Nephron (organoid): ENCODE measurements at regions not wholly inside any gene's neighbourhood (a gene's known extent, or its start where the extent isn't known, plus 50 kb on each side); places are given as distances from the start of the nearest gene placed in this dataset.
A peak's percentile ranks its signal among the peaks of the same experiment; 100 is the strongest.

ENCODE experiments used
- H3K27ac Mint-ChIP-seq, 3 experiments: 2 replicates each; pipeline ENCODE4 v1.8.0; 2020; ENCODE audit warnings: mixed read lengths in 3 of 3, mild to moderate bottlenecking in 2 of 3, moderate library complexity in 1 of 3
- H3K27me3 Mint-ChIP-seq: 2 replicates; pipeline ENCODE4 v1.8.0; 2021; ENCODE audit warnings: low read depth, mild to moderate bottlenecking, moderate library complexity, mixed read lengths
- H3K36me3 Mint-ChIP-seq: 2 replicates; pipeline ENCODE4 v1.8.0; 2020; ENCODE audit warnings: low read depth, mixed read lengths
- H3K4me1 Mint-ChIP-seq: 2 replicates; pipeline ENCODE4 v1.8.0; 2020; ENCODE audit warnings: mixed read lengths
- H3K4me3 Mint-ChIP-seq, 3 experiments: 2 replicates each; pipeline ENCODE4 v1.8.0; 2020; ENCODE audit warnings: mild to moderate bottlenecking in 3 of 3, mixed read lengths in 3 of 3, moderate library complexity in 2 of 3
- H3K9me3 Mint-ChIP-seq: 2 replicates; pipeline ENCODE4 v1.8.0; 2020; ENCODE audit warnings: mixed read lengths
- TF ChIP-seq, protein P1 (sequence below), 3 experiments: fragments of 200-600 bp; sonication (generic); IDR thresholded peaks; one replicate each; pipeline ENCODE4 v1.5.0; 2021; ENCODE audit warnings: antibody characterized with exemption in 3 of 3; ENCODE audit not compliant: unreplicated experiment in 3 of 3

- no peak overlapping the region for H3K4me3 Mint-ChIP-seq
- TF ChIP-seq, protein P1, sequence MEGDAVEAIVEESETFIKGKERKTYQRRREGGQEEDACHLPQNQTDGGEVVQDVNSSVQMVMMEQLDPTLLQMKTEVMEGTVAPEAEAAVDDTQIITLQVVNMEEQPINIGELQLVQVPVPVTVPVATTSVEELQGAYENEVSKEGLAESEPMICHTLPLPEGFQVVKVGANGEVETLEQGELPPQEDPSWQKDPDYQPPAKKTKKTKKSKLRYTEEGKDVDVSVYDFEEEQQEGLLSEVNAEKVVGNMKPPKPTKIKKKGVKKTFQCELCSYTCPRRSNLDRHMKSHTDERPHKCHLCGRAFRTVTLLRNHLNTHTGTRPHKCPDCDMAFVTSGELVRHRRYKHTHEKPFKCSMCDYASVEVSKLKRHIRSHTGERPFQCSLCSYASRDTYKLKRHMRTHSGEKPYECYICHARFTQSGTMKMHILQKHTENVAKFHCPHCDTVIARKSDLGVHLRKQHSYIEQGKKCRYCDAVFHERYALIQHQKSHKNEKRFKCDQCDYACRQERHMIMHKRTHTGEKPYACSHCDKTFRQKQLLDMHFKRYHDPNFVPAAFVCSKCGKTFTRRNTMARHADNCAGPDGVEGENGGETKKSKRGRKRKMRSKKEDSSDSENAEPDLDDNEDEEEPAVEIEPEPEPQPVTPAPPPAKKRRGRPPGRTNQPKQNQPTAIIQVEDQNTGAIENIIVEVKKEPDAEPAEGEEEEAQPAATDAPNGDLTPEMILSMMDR (IDR thresholded peaks at IDR 0.05; ENCODE audit: unreplicated experiment in 3 of 3) = no peak
Measured at GRCh38 chr18:8517276-8517675, 92.0 kb upstream of the RAB12 start.

GRCh38 chr18:8519102-8519501, 90.1 kb upstream of the RAB12 start:
- Mint-ChIP-seq H3K27me3 (peaks cover 15% of the 10 kb centered on the region), H3K4me1 (no peaks in the 10 kb centered on the region), H3K27ac (no peak overlapping the region), H3K36me3 (no peaks in the 10 kb centered on the region), H3K4me3 (no peak overlapping the region), H3K9me3 (peaks cover 13% of the 10 kb centered on the region)
- TF ChIP-seq, protein P1 (IDR thresholded peaks at IDR 0.05; ENCODE audit: unreplicated experiment in 3 of 3) = no peak

More at GRCh38 chr18:8517276-8517675, 92.0 kb upstream of the RAB12 start:
- Mint-ChIP-seq H3K27me3 (peaks cover 15% of the 10 kb centered on the region), H3K27ac (no peak overlapping the region), H3K4me1 (no peaks in the 10 kb centered on the region), H3K36me3 (no peaks in the 10 kb centered on the region), H3K9me3 (peaks cover 13% of the 10 kb centered on the region)

DNA sequence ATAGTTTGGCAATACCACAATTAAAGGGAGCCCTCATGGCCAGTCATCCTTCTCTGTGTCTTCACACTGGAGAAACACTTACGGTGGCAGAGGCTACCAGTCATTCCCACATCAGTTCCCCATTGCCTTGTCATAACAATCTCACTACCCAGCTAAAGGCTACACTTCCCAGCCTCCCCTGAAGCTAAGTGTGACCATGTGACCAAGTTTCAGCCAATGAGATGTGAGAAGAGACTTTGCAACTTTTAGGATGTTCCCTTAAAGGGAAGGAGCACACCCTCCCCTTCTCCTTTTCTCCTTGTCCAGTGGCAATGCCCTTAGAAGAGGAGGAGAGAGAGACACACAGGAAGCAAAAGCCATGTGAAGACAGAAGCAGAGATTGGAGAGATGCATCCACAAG, 89.0 kb upstream of the RAB12 start:
- TF ChIP-seq, protein P1 (IDR thresholded peaks at IDR 0.05; ENCODE audit: unreplicated experiment in 3 of 3) = no peak
- peaks cover 10% of the 10 kb centered on the region for H3K27me3 Mint-ChIP-seq
- no peak overlapping the region for H3K4me3 Mint-ChIP-seq
- no peaks in the 10 kb centered on the region for H3K36me3 Mint-ChIP-seq
- peaks cover 13% of the 10 kb centered on the region for H3K9me3 Mint-ChIP-seq
- no peak overlapping the region for H3K27ac Mint-ChIP-seq
- H3K4me1 Mint-ChIP-seq = no peaks in the 10 kb centered on the region

DNA sequence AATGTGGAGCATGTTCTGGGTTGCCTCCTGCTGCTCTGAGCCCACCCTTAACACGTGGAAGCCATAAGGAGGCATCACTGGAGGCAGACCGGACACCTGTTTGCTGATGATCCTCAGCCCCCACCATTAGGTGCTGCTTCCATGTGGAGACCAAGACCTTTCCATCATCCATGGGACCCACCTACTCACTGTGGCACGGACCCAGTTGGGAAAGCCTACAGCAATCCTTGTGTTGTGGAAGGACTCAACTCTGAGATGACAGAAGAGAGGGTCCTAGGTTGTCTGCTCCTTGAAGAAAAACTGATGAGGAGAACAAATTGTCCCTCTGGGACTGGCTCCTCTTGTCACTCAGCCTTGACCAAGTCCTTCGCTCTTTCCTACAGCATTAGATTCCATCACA, 86.5 kb upstream of the RAB12 start:
- TF ChIP-seq, protein P1 (IDR thresholded peaks at IDR 0.05; ENCODE audit: unreplicated experiment in 3 of 3) = no peak
- peaks cover 4% of the 10 kb centered on the region for H3K27me3 Mint-ChIP-seq
- H3K4me1 Mint-ChIP-seq = no peaks in the 10 kb centered on the region
- H3K36me3 Mint-ChIP-seq = no peaks in the 10 kb centered on the region
- peaks cover 17% of the 10 kb centered on the region for H3K9me3 Mint-ChIP-seq
- H3K27ac Mint-ChIP-seq = no peak overlapping the region
- H3K4me3 Mint-ChIP-seq = no peak overlapping the region

DNA sequence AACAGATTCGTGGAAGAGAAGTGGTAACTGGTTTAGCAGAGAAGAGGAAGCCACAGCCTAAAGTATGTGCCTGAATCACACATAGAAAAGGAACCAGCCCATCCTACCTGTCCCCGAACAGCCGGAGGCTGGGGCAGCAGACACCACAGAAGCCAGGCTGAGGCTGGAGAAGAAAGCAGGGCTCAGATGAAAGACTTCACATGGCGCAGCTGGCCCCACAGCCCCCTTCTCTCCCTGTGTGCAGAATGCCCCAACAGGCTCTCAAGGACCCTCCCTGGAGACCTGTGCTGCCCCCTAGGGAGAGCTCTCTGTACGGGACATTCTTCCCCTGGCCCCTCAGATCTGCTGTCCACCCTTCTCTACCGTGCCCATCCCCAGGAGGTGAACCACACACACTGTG, 83.5 kb upstream of the RAB12 start:
- TF ChIP-seq, protein P1 (IDR thresholded peaks at IDR 0.05; ENCODE audit: unreplicated experiment in 3 of 3) = no peak
- H3K9me3 Mint-ChIP-seq = peaks cover 22% of the 10 kb centered on the region
- no peak overlapping the region for H3K4me3 Mint-ChIP-seq
- no peaks in the 10 kb centered on the region for H3K36me3 Mint-ChIP-seq
- H3K4me1 Mint-ChIP-seq = no peaks in the 10 kb centered on the region
- H3K27me3 Mint-ChIP-seq = no peaks in the 10 kb centered on the region
- no peak overlapping the region for H3K27ac Mint-ChIP-seq

GRCh38 chr18:8526332-8526731, 82.9 kb upstream of the RAB12 start:
- Mint-ChIP-seq H3K27ac (peak overlapping the region in 1 of 3 experiments; percentile 36), H3K4me1 (no peaks in the 10 kb centered on the region), H3K27me3 (no peaks in the 10 kb centered on the region), H3K4me3 (no peak overlapping the region), H3K36me3 (no peaks in the 10 kb centered on the region), H3K9me3 (peaks cover 22% of the 10 kb centered on the region)
- TF ChIP-seq, protein P1 (IDR thresholded peaks at IDR 0.05; ENCODE audit: unreplicated experiment in 3 of 3) = no peak
